Loucy (cell line): ENCODE measurements at regions not wholly inside any gene's neighbourhood (a gene's known extent, or its start where the extent isn't known, plus 50 kb on each side); places are given as distances from the start of the nearest gene placed in this dataset.

Experiments
- H2AFZ ChIP-seq: fragments of 200-600 bp; sonication (generic); 2 replicates; pipeline ENCODE4 v1.6.0; 2016; ENCODE audit warnings: antibody characterized with exemption, mild to moderate bottlenecking, low read length, moderate library complexity
- H3F3A ChIP-seq: fragments of 200-600 bp; 2 replicates; pipeline ENCODE4 v1.6.0; 2016; ENCODE audit warnings: antibody characterized with exemption, low read depth, mild to moderate bottlenecking
- H3K27me3 ChIP-seq: fragments of 200-600 bp; sonication (generic); 2 replicates; pipeline ENCODE4 v1.6.1; 2014; ENCODE audit warnings: low read length, mild to moderate bottlenecking; ENCODE audit not compliant: insufficient read depth, poor library complexity, severe bottlenecking
- H3K36me3 ChIP-seq: fragments of 200-600 bp; sonication (generic); 2 replicates; pipeline ENCODE4 v1.6.1; 2016; ENCODE audit warnings: low read length; ENCODE audit not compliant: insufficient read depth
- H3K4me1 ChIP-seq: fragments of 200-600 bp; sonication (generic); 2 replicates; pipeline ENCODE4 v1.5.1; 2014; ENCODE audit warnings: low read length, mild to moderate bottlenecking; ENCODE audit not compliant: insufficient read depth, poor library complexity, severe bottlenecking
- H3K4me2 ChIP-seq: fragments of 200-600 bp; sonication (generic); 2 replicates; pipeline ENCODE4 v1.6.0; 2014; ENCODE audit warnings: antibody characterized with exemption, low read length, low read depth, mild to moderate bottlenecking; ENCODE audit not compliant: poor library complexity, severe bottlenecking
- H3K4me3 ChIP-seq: fragments of 200-600 bp; sonication (generic); 2 replicates; pipeline ENCODE4 v1.5.1; 2014; ENCODE audit warnings: low read length, mild to moderate bottlenecking, mixed read lengths; ENCODE audit not compliant: poor library complexity, severe bottlenecking
- H3K79me2 ChIP-seq: fragments of 200-600 bp; sonication (generic); 2 replicates; pipeline ENCODE4 v1.6.1; 2014; ENCODE audit warnings: low read length; ENCODE audit not compliant: insufficient read depth
- H3K9ac ChIP-seq: fragments of 200-600 bp; sonication (generic); 2 replicates; pipeline ENCODE4 v1.6.0; 2014; ENCODE audit warnings: mild to moderate bottlenecking, low read depth, low read length, moderate library complexity; ENCODE audit not compliant: poor library complexity, severe bottlenecking
- H3K9me2 ChIP-seq: fragments of 200-600 bp; sonication (generic); replicated peaks from 2 replicates; pipeline ENCODE4 v1.6.1; 2016; ENCODE audit warnings: low read depth, low read length, mixed read lengths
- H3K9me3 ChIP-seq: fragments of 200-600 bp; sonication (generic); 2 replicates; pipeline ENCODE4 v1.6.1; 2014; ENCODE audit warnings: mild to moderate bottlenecking, antibody characterized with exemption, low read length, low read depth; ENCODE audit not compliant: insufficient read depth
- H4K20me1 ChIP-seq: fragments of 200-600 bp; sonication (generic); 2 replicates; pipeline ENCODE4 v1.6.0; 2014; ENCODE audit warnings: antibody characterized with exemption, low read length, mild to moderate bottlenecking; ENCODE audit not compliant: insufficient read depth, poor library complexity, severe bottlenecking
- EZH2phosphoT487 ChIP-seq: fragments of 200-600 bp; IDR thresholded peaks from 2 replicates; pipeline ENCODE4 v1.6.1; 2018; ENCODE audit warnings: antibody characterized with exemption, mild to moderate bottlenecking, moderate library complexity, borderline replicate concordance
- TF ChIP-seq, protein P1 (sequence below): fragments of 200-600 bp; sonication (generic); conservative IDR thresholded peaks from 2 replicates; pipeline ENCODE4 v1.5.1; 2014; ENCODE audit warnings: mild to moderate bottlenecking, antibody characterized with exemption, low read length

DNA sequence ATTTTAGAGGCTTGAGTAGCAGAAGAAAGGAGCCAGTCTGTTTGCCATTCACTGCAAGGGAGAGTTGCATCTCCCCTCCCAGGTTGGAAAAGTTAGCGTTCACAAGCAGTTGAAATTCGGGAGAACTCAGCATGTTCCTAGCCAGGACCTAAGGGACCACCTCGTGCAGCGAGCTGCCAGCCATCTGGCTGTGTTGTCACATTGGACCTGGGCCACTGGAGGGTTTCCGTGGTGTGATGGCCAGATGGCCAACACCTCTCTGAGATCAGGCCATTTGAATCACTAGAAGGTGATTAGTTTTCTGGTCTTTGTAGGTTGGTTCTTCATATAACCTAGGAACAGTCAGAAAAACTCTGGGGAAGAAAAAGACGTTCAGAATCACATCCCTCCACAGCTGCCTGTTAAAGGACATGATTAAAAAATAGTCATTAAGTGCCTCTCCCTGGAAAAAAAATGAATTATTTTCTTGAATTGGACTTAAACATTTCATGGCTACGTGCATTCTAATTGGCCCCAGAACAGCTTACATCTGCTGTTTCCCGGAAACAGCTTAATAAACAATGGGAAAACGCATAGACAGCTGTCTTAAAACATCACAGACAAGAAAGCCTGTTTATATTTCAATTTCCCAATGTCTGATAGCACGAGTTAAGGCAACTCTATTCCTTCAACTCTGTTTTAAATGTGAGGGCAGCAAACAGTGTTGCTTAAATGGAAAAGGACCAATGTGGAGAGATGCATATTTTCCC is 303.9 kb downstream of the TENT4A start:
- TF ChIP-seq EZH2phosphoT487: no peak
- TF ChIP-seq, protein P1, sequence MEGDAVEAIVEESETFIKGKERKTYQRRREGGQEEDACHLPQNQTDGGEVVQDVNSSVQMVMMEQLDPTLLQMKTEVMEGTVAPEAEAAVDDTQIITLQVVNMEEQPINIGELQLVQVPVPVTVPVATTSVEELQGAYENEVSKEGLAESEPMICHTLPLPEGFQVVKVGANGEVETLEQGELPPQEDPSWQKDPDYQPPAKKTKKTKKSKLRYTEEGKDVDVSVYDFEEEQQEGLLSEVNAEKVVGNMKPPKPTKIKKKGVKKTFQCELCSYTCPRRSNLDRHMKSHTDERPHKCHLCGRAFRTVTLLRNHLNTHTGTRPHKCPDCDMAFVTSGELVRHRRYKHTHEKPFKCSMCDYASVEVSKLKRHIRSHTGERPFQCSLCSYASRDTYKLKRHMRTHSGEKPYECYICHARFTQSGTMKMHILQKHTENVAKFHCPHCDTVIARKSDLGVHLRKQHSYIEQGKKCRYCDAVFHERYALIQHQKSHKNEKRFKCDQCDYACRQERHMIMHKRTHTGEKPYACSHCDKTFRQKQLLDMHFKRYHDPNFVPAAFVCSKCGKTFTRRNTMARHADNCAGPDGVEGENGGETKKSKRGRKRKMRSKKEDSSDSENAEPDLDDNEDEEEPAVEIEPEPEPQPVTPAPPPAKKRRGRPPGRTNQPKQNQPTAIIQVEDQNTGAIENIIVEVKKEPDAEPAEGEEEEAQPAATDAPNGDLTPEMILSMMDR: no peak
- no peaks in the 10 kb centered on the region for H3F3A ChIP-seq
- H3K27me3 ChIP-seq: no peaks in the 10 kb centered on the region

DNA sequence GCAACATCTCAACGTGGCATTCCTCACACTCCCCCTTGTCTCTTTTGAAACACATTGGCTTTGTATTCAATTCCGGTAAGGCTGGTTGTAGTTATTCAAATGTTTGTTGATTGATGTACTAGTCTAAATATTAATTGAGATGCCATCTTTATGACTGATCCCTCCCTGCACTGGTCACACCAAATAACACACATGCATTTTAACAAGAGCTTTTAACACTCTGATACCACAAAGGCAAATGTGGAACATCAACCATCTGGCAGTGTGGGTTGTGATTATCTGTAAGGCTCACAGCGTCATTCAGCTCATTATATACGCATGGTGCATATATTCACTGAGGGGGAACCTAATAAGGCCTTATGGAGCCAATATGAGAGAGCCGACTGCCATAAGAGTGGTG is 305.0 kb downstream of the TENT4A start:
- no peaks in the 10 kb centered on the region for H4K20me1 ChIP-seq
- H3K4me1 ChIP-seq: no peaks in the 10 kb centered on the region
- no peak overlapping the region for H3K4me3 ChIP-seq
- H3K27me3 ChIP-seq: no peaks in the 10 kb centered on the region
- no peak overlapping the region for H2AFZ ChIP-seq
- no peak for TF ChIP-seq EZH2phosphoT487
- TF ChIP-seq, protein P1: no peak
- no peaks in the 10 kb centered on the region for H3K9me2 ChIP-seq
- H3K9ac ChIP-seq: no peak overlapping the region
- H3K9me3 ChIP-seq: peaks cover 16% of the 10 kb centered on the region; the same call in 1 of the 2 replicates
- no peaks in the 10 kb centered on the region for H3K36me3 ChIP-seq
- H3K79me2 ChIP-seq: no peaks in the 10 kb centered on the region
- H3F3A ChIP-seq: no peaks in the 10 kb centered on the region
- no peak overlapping the region for H3K4me2 ChIP-seq

More for the DNA sequence above, 303.9 kb downstream of the TENT4A start:
- Histone ChIP-seq H4K20me1 (no peaks in the 10 kb centered on the region), H3K9me2 (no peaks in the 10 kb centered on the region), H3K9ac (no peak overlapping the region), H3K4me2 (no peak overlapping the region), H3K9me3 (peaks cover 9% of the 10 kb centered on the region; the same call in 1 of the 2 replicates), H3K36me3 (no peaks in the 10 kb centered on the region), H3K79me2 (no peaks in the 10 kb centered on the region), H2AFZ (no peak overlapping the region), H3K4me3 (no peak overlapping the region), H3K4me1 (no peaks in the 10 kb centered on the region)

DNA sequence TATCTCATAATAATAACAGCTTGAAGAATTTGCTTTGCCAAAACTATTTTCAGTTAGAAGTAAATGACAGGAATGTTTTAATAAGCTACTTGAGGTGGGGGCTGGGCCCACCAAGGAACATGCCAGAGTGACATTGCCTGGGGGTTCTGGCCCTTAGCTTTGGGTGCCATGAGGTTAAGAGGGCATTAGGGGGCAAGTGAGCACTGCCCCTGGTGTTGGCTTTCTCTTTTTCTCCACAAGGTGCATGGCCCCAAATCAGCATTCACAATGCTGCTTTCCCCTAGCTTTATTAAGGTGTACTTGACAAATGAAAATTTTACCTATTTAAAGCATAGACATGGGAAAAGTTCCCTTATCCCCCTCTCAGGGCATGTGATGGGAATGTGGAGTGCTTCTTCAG is 305.4 kb downstream of the TENT4A start:
- Histone ChIP-seq H3K9me2 (no peaks in the 10 kb centered on the region), H3F3A (no peaks in the 10 kb centered on the region), H3K4me1 (no peaks in the 10 kb centered on the region), H3K9ac (no peak overlapping the region), H3K79me2 (no peaks in the 10 kb centered on the region), H3K36me3 (no peaks in the 10 kb centered on the region), H3K9me3 (peaks cover 16% of the 10 kb centered on the region; the same call in 1 of the 2 replicates), H3K4me3 (no peak overlapping the region), H3K27me3 (no peaks in the 10 kb centered on the region), H3K4me2 (no peak overlapping the region), H2AFZ (no peak overlapping the region), H4K20me1 (no peaks in the 10 kb centered on the region)
- no peak for TF ChIP-seq EZH2phosphoT487
- TF ChIP-seq, protein P1: no peak
